Glutamatergic neuron (in vitro differentiated cells): ENCODE measurements at regions not wholly inside any gene's neighbourhood (a gene's known extent, or its start where the extent isn't known, plus 50 kb on each side); places are given as distances from the start of the nearest gene placed in this dataset.

ENCODE experiments used
- DNase-seq: peaks from one replicate; pipeline ENCODE4 v3.0.0; 2022
- H3K27ac Mint-ChIP-seq: one replicate; pipeline ENCODE4 v1.8.0; 2020; ENCODE audit warnings: mild to moderate bottlenecking, mixed read lengths, inconsistent platforms; ENCODE audit not compliant: unreplicated experiment
- H3K27me3 Mint-ChIP-seq: one replicate; pipeline ENCODE4 v1.8.0; 2020; ENCODE audit warnings: mild to moderate bottlenecking, moderate library complexity, mixed read lengths, inconsistent platforms; ENCODE audit not compliant: unreplicated experiment
- H3K36me3 Mint-ChIP-seq: one replicate; pipeline ENCODE4 v1.8.0; 2020; ENCODE audit warnings: mild to moderate bottlenecking, mixed read lengths, inconsistent platforms; ENCODE audit not compliant: unreplicated experiment
- H3K4me1 Mint-ChIP-seq: one replicate; pipeline ENCODE4 v1.8.0; 2020; ENCODE audit warnings: mild to moderate bottlenecking, low read depth, mixed read lengths, inconsistent platforms; ENCODE audit not compliant: unreplicated experiment
- H3K4me3 Mint-ChIP-seq: one replicate; pipeline ENCODE4 v1.8.0; 2020; ENCODE audit warnings: mild to moderate bottlenecking, mixed read lengths, inconsistent platforms; ENCODE audit not compliant: unreplicated experiment
- H3K9me3 Mint-ChIP-seq: one replicate; pipeline ENCODE4 v1.8.0; 2020; ENCODE audit warnings: mild to moderate bottlenecking, moderate library complexity, mixed read lengths, inconsistent platforms; ENCODE audit not compliant: unreplicated experiment
- TF ChIP-seq, protein P1 (sequence below): fragments of 200-600 bp; sonication (generic); IDR thresholded peaks from one replicate; pipeline ENCODE4 v1.5.0; 2021; ENCODE audit not compliant: partially characterized antibody, unreplicated experiment

DNA sequence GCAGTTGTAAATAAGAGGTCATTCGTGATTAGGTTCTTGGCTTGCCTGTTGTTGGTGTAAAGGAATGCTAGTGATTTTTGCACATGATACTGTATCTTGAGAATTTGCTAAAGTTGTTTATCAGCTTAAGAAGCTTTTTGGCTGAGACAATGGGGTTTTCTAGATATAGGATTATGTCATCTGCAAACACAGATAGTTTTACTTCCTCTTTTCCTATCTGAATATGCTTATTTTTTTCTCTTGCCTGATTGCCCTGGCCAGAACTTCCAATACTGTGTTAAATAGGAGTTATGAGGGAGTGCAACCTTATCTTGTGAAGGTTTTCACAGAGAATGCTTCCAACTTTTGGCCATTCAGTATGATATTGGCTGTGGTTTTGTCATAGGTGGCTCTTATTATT, 576.1 kb upstream of the RGS18 start:
- no peak overlapping the region for H3K4me3 Mint-ChIP-seq
- no peaks in the 10 kb centered on the region for H3K27me3 Mint-ChIP-seq
- no peaks in the 10 kb centered on the region for H3K36me3 Mint-ChIP-seq
- TF ChIP-seq, protein P1, sequence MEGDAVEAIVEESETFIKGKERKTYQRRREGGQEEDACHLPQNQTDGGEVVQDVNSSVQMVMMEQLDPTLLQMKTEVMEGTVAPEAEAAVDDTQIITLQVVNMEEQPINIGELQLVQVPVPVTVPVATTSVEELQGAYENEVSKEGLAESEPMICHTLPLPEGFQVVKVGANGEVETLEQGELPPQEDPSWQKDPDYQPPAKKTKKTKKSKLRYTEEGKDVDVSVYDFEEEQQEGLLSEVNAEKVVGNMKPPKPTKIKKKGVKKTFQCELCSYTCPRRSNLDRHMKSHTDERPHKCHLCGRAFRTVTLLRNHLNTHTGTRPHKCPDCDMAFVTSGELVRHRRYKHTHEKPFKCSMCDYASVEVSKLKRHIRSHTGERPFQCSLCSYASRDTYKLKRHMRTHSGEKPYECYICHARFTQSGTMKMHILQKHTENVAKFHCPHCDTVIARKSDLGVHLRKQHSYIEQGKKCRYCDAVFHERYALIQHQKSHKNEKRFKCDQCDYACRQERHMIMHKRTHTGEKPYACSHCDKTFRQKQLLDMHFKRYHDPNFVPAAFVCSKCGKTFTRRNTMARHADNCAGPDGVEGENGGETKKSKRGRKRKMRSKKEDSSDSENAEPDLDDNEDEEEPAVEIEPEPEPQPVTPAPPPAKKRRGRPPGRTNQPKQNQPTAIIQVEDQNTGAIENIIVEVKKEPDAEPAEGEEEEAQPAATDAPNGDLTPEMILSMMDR = no peak
- H3K4me1 Mint-ChIP-seq = no peaks in the 10 kb centered on the region
- DNase-seq = no peak
- H3K9me3 Mint-ChIP-seq = peaks cover 3% of the 10 kb centered on the region
- no peak overlapping the region for H3K27ac Mint-ChIP-seq

DNA sequence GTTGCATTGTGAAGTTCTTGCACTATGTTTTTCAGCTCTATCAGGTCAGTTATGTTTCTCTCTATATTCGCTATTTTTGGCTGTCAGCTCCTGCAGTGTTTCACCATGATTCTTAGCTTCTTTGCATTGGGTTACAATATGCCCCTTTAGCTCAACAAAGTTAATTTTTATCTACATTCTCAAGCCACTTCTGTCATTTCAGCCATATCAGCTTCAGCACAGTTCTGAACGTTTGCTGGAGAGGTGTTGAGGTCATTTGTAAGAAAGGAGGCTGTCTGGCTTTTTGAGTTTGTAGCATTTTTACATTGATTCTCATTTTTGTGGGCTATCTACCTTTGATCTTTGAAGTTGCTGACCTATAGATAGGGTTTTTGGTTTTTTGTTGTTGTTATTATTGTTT, 573.2 kb upstream of the RGS18 start:
- H3K4me3 Mint-ChIP-seq = no peak overlapping the region
- H3K9me3 Mint-ChIP-seq = peaks cover 3% of the 10 kb centered on the region
- TF ChIP-seq, protein P1 = no peak
- H3K27ac Mint-ChIP-seq = no peak overlapping the region
- DNase-seq = no peak
- no peaks in the 10 kb centered on the region for H3K4me1 Mint-ChIP-seq
- H3K27me3 Mint-ChIP-seq = no peaks in the 10 kb centered on the region
- no peaks in the 10 kb centered on the region for H3K36me3 Mint-ChIP-seq

DNA sequence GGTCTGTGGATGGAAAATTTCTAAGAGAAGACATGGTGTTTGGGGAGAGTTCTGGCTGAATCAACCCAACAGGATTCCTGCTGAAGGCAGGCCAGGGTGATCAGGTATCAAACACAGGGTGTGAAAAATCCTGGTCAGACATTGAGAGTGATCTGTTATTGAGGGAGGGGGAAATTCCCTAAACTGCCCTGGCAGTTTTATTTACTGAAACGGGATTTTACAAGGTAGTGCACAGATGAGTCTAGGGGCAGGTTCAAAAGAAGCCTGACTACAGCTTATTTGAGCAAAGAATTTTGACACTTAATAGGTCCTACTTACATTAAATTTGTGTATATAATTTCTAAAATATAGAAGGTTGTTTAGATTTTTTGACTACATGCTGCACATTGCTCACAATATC, 569.4 kb upstream of the RGS18 start:
- TF ChIP-seq, protein P1 = no peak
- H3K4me1 Mint-ChIP-seq = no peaks in the 10 kb centered on the region
- no peaks in the 10 kb centered on the region for H3K27me3 Mint-ChIP-seq
- no peaks in the 10 kb centered on the region for H3K9me3 Mint-ChIP-seq
- no peak overlapping the region for H3K4me3 Mint-ChIP-seq
- H3K27ac Mint-ChIP-seq = no peak overlapping the region
- no peaks in the 10 kb centered on the region for H3K36me3 Mint-ChIP-seq
- DNase-seq = no peak

DNA sequence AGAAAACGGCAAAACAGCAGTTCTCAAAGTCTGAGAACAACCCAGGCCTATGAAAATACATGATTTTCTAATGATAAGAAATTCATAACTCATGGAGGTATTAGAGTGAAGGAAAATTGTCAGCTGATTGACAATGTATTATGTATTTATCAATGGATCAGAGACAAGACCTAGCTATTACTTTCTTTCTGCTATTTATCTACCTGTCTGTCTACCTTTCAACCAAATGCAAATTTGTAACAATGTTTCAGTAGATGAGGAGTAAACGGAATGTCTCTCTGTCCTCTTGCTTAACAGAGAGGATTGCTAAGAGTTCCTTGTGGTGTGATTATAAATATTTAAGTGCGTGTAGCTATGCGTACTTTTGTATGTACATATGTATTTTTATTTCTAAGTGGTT, 568.7 kb upstream of the RGS18 start:
- TF ChIP-seq, protein P1 = no peak
- Mint-ChIP-seq H3K27ac (no peak overlapping the region), H3K4me1 (no peaks in the 10 kb centered on the region), H3K4me3 (no peak overlapping the region), H3K9me3 (no peaks in the 10 kb centered on the region), H3K27me3 (no peaks in the 10 kb centered on the region), H3K36me3 (no peaks in the 10 kb centered on the region)
- DNase-seq = no peak

DNA sequence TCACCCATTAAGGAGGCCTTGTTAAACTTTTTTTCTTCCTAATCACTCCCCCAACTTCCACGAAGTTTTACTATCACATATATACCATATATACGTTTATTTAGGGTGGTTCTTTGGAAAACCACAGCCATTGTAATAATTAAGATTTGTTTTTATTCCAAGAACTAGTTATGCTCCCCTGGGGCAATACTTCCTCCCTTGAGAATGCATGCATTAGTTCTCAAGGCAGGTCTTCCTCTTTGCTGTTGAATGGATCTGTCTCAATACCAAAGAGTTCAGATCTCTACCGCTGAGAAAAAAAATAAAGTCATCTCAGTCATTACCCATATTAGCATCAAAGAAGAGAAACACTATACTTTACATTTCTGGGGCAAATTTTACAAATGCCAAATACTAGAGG, 567.7 kb upstream of the RGS18 start:
- Mint-ChIP-seq H3K36me3 (no peaks in the 10 kb centered on the region), H3K4me1 (no peaks in the 10 kb centered on the region), H3K4me3 (no peak overlapping the region), H3K9me3 (no peaks in the 10 kb centered on the region), H3K27ac (no peak overlapping the region), H3K27me3 (no peaks in the 10 kb centered on the region)
- DNase-seq = no peak
- TF ChIP-seq, protein P1 = no peak
